Osteocyte (in vitro differentiated cells): ENCODE measurements at regions not wholly inside any gene's neighbourhood (a gene's known extent, or its start where the extent isn't known, plus 50 kb on each side); places are given as distances from the start of the nearest gene placed in this dataset.

Experiments
- DNase-seq: peaks from one replicate; pipeline ENCODE4 v3.0.0; 2021; ENCODE audit warnings: mixed read lengths; ENCODE audit not compliant: unreplicated experiment; ENCODE audit errors: extremely low spot score
- H3K27ac Mint-ChIP-seq: one replicate; pipeline ENCODE4 v1.8.0; 2021; ENCODE audit warnings: mild to moderate bottlenecking, mixed read lengths; ENCODE audit not compliant: unreplicated experiment
- H3K27me3 Mint-ChIP-seq: one replicate; pipeline ENCODE4 v1.8.0; 2021; ENCODE audit warnings: mixed read lengths; ENCODE audit not compliant: unreplicated experiment
- H3K36me3 Mint-ChIP-seq: one replicate; pipeline ENCODE4 v1.8.0; 2021; ENCODE audit warnings: mixed read lengths; ENCODE audit not compliant: unreplicated experiment
- H3K4me1 Mint-ChIP-seq: one replicate; pipeline ENCODE4 v1.8.0; 2021; ENCODE audit warnings: mixed read lengths; ENCODE audit not compliant: unreplicated experiment
- H3K4me3 Mint-ChIP-seq: one replicate; pipeline ENCODE4 v1.8.0; 2021; ENCODE audit warnings: mild to moderate bottlenecking, moderate library complexity, mixed read lengths; ENCODE audit not compliant: unreplicated experiment
- H3K9me3 Mint-ChIP-seq: one replicate; pipeline ENCODE4 v1.8.0; 2021; ENCODE audit warnings: mixed read lengths; ENCODE audit not compliant: unreplicated experiment
- CTCF ChIP-seq: fragments of 200-600 bp; sonication (generic); IDR thresholded peaks from 2 replicates; pipeline ENCODE4 v1.5.0; 2021; ENCODE audit warnings: antibody characterized with exemption, mild to moderate bottlenecking, moderate library complexity

DNA sequence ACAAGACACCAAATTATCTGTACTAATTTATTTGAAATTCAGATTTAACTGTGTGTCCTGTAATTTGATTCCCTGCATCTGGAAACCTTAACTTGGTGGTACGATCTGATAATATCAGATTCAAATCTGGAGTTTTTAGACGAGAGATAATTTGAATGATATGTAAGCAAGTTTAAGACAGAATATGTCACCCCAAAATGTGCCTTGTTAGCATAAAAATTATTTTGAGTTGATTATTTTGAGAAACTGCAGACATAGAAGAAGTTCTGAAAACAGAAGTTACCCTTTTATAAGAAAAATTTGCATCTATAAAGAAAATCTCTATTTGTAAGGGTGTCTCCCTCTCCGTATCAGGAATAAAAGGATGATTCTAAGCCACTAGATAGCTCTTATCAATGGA lies 1202.8 kb downstream of the ROBO2 start:
- Mint-ChIP-seq H3K36me3 (peaks cover 4% of the 10 kb centered on the region), H3K4me1 (peaks cover 2% of the 10 kb centered on the region), H3K27me3 (no peaks in the 10 kb centered on the region), H3K9me3 (peaks cover 30% of the 10 kb centered on the region), H3K27ac (no peak overlapping the region), H3K4me3 (no peak overlapping the region)
- no peak for DNase-seq
- no peak for TF ChIP-seq CTCF

- peaks cover 30% of the 10 kb centered on the region for H3K9me3 Mint-ChIP-seq
- peaks cover 4% of the 10 kb centered on the region for H3K36me3 Mint-ChIP-seq
- no peak for TF ChIP-seq CTCF
- H3K27ac Mint-ChIP-seq = no peak overlapping the region
- H3K4me1 Mint-ChIP-seq = peaks cover 2% of the 10 kb centered on the region
- H3K4me3 Mint-ChIP-seq = no peak overlapping the region
- no peak for DNase-seq
- H3K27me3 Mint-ChIP-seq = no peaks in the 10 kb centered on the region
These were observed 1204.2 kb downstream of the ROBO2 start for GRCh38 chr3:78244136-78244535.

DNA sequence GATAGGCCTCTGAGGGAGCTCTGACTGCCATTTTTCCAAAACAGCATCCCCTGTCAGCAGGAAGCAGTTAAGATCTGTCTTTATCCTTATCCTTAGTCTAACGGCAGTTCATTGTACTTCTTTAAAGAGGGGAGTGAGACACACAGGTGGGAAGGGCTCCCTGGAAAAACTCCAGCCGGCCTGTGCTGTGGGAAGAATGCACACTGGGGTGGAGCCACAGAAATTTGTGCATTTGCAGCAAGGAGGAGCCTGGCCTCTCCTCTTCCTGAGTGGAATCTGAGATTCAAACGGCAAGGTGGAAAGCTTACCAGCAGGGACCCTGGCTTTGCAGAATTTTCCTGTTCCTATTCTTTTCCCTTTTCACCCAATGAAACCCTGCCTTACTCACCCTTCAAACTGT lies 1209.4 kb downstream of the ROBO2 start:
- Mint-ChIP-seq H3K9me3 (peaks cover 15% of the 10 kb centered on the region), H3K4me3 (no peak overlapping the region), H3K4me1 (peaks cover 6% of the 10 kb centered on the region), H3K27me3 (no peaks in the 10 kb centered on the region), H3K27ac (no peak overlapping the region), H3K36me3 (peaks cover 5% of the 10 kb centered on the region)
- no peak for TF ChIP-seq CTCF
- DNase-seq = no peak

- Mint-ChIP-seq H3K27me3 (no peaks in the 10 kb centered on the region), H3K27ac (no peak overlapping the region), H3K4me3 (no peak overlapping the region), H3K4me1 (peaks cover 27% of the 10 kb centered on the region), H3K36me3 (peaks cover 4% of the 10 kb centered on the region), H3K9me3 (peaks cover 6% of the 10 kb centered on the region)
- no peak for TF ChIP-seq CTCF
- no peak for DNase-seq
These were observed 1214.0 kb downstream of the ROBO2 start for GRCh38 chr3:78253860-78254259.

- Mint-ChIP-seq H3K9me3 (peaks cover 6% of the 10 kb centered on the region), H3K4me3 (no peak overlapping the region), H3K4me1 (peaks cover 41% of the 10 kb centered on the region), H3K27me3 (no peaks in the 10 kb centered on the region), H3K36me3 (peaks cover 4% of the 10 kb centered on the region), H3K27ac (no peak overlapping the region)
- no peak for TF ChIP-seq CTCF
- no peak for DNase-seq
These were observed 1215.5 kb downstream of the ROBO2 start for GRCh38 chr3:78255403-78255802.
